CD4-positive, alpha-beta memory T cell (primary cell): ENCODE measurements at regions not wholly inside any gene's neighbourhood (a gene's known extent, or its start where the extent isn't known, plus 50 kb on each side); places are given as distances from the start of the nearest gene placed in this dataset.
"Not testable (repeated sequence)": the region's sequence is repeated elsewhere in the genome, so short reads cannot be mapped to it uniquely, and the experiment has no call there.

Source experiments
- CTCF ChIA-PET: fragments of 350-600 bp; sonication (Branson Sonifier 250); formaldehyde crosslinking; loops from one replicate; lab custom pipeline; 2021; ENCODE audit warnings: inconsistent platforms; ENCODE audit not compliant: partially characterized antibody; lab: Charles Lee
- POLR2A ChIA-PET: fragments of 350-600 bp; sonication (Branson Sonifier 250); formaldehyde crosslinking; loops from one replicate; lab custom pipeline; 2021; ENCODE audit not compliant: partially characterized antibody; lab: Charles Lee
- DNase-seq, 5 donors: peaks; one replicate each; pipeline versions ENCODE4 v3.0.0 to v3.0.0-alpha.2; 2020 to 2022; ENCODE audit warnings: mixed read lengths in 1 of 5
- H3K27ac ChIP-seq: one replicate; pipeline ENCODE4 v1.7.0; 2013; ENCODE audit warnings: low read depth, low read length
- H3K27me3 ChIP-seq: 2 replicates; pipeline ENCODE4 v1.7.0; 2013; ENCODE audit warnings: mild to moderate bottlenecking, low read length, moderate library complexity; ENCODE audit not compliant: insufficient read depth
- H3K36me3 ChIP-seq: 2 replicates; pipeline ENCODE4 v1.7.0; 2013; ENCODE audit warnings: mild to moderate bottlenecking, low read length, moderate library complexity; ENCODE audit not compliant: insufficient read depth
- H3K4me1 ChIP-seq: 2 replicates; pipeline ENCODE4 v1.7.0; 2013; ENCODE audit warnings: mild to moderate bottlenecking, low read length, moderate library complexity; ENCODE audit not compliant: insufficient read depth
- H3K4me3 ChIP-seq, 2 donors: one replicate each; pipeline ENCODE4 v1.7.0; 2013; ENCODE audit warnings: low read length in 2 of 2, mild to moderate bottlenecking in 1 of 2
- H3K9me3 ChIP-seq, 2 donors: one replicate each; pipeline ENCODE4 v1.7.0; 2013; ENCODE audit warnings: low read length in 2 of 2, control low read depth in 1 of 2; ENCODE audit not compliant: control insufficient read depth in 1 of 2
- H3K27ac Mint-ChIP-seq, 7 donors: one replicate each; pipeline ENCODE4 v1.8.0; 2020 to 2021; ENCODE audit warnings: mixed read lengths in 7 of 7, mild to moderate bottlenecking in 6 of 7, inconsistent platforms in 3 of 7, moderate library complexity in 3 of 7
- H3K27me3 Mint-ChIP-seq, 2 donors: one replicate each; pipeline ENCODE4 v1.8.0; 2020 to 2021; ENCODE audit warnings: mixed read lengths in 2 of 2
- H3K36me3 Mint-ChIP-seq, 2 donors: one replicate each; pipeline ENCODE4 v1.8.0; 2020 to 2021; ENCODE audit warnings: mixed read lengths in 2 of 2, inconsistent platforms in 1 of 2, mild to moderate bottlenecking in 1 of 2
- H3K4me1 Mint-ChIP-seq, 4 donors: one replicate each; pipeline ENCODE4 v1.8.0; 2020 to 2021; ENCODE audit warnings: mixed read lengths in 4 of 4, mild to moderate bottlenecking in 1 of 4
- H3K4me3 Mint-ChIP-seq, 8 donors: one replicate each; pipeline ENCODE4 v1.8.0; 2020 to 2021; ENCODE audit warnings: mixed read lengths in 8 of 8, mild to moderate bottlenecking in 7 of 8, moderate library complexity in 6 of 8, inconsistent platforms in 3 of 8
- H3K9me3 Mint-ChIP-seq, 8 donors: one replicate each; pipeline ENCODE4 v1.8.0; 2020 to 2021; ENCODE audit warnings: mixed read lengths in 8 of 8, mild to moderate bottlenecking in 5 of 8, inconsistent platforms in 3 of 8, moderate library complexity in 1 of 8
- intact Hi-C: fragments of 100-400 bp; cut with micrococcal nuclease; formaldehyde crosslinking; loops from one replicate; pipeline ENCODE4 v1.15.1; 2023

DNA sequence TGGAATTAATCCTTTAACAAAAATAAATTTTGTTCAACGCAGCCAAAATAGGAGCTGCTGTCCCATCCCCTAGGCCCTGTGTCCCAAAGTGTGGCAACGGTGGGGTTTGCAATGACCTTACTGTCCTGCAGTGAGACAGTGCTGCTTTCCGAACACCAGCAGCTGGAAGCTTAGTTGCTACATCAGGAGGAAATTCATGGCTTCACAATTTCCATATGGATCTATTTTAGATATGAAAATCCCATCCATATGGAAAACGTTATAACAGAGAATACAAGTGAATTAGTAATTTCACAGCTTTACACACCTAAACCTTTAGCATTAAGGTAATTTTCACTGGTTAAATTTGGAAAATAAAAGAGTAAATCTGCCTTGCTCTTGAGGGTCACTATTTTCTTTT lies 396.3 kb upstream of the TENM3 start:
- DNase-seq: no peak
- Histone ChIP-seq H3K36me3 (no peaks in the 10 kb centered on the region), H3K27me3 (no peaks in the 10 kb centered on the region), H3K4me1 (no peaks in the 10 kb centered on the region), H3K27ac (no peak overlapping the region), H3K4me3 (no peak overlapping the region), H3K9me3 (no peaks in the 10 kb centered on the region)
- Mint-ChIP-seq H3K27me3 (no peaks in the 10 kb centered on the region), H3K4me1 (no peaks in the 10 kb centered on the region), H3K4me3 (no peak overlapping the region), H3K9me3 (peaks cover 0 to 11% (median 3%) of the 10 kb centered on the region in 8 donors), H3K36me3 (no peaks in the 10 kb centered on the region), H3K27ac (no peak overlapping the region)
- ChIA-PET POLR2A (no interaction called here), CTCF (no interaction called here)
- intact Hi-C loops: no loop called here

DNA sequence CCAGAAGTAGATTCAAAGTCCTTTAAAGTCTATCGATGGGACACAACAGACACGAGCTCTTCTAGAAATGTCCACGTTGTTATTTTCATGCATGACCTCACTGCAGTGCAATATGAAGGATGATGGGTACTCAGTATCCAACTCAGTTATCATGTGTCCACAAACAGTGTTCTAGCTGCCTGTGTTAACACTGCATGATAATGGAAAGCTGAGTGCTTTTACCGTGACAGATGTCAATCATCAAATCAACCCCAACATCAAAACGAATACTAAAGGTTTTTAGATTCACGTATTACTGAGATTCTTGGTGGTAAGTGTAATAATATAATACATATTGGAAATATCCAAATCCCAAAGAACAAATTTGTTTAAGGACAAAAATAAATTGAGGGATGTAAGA lies 394.8 kb upstream of the TENM3 start:
- intact Hi-C loops: no loop called here
- no peaks in the 10 kb centered on the region for H3K9me3 ChIP-seq
- Mint-ChIP-seq H3K4me1 (no peaks in the 10 kb centered on the region), H3K27me3 (no peaks in the 10 kb centered on the region), H3K4me3 (no peak overlapping the region), H3K27ac (no peak overlapping the region), H3K36me3 (no peaks in the 10 kb centered on the region), H3K9me3 (peaks cover 0 to 10% (median 2%) of the 10 kb centered on the region in 8 donors)
- H3K4me3 ChIP-seq: no peak overlapping the region
- no peak overlapping the region for H3K27ac ChIP-seq
- H3K36me3 ChIP-seq: no peaks in the 10 kb centered on the region
- no peaks in the 10 kb centered on the region for H3K27me3 ChIP-seq
- POLR2A ChIA-PET: no interaction called here
- CTCF ChIA-PET: no interaction called here
- no peaks in the 10 kb centered on the region for H3K4me1 ChIP-seq
- DNase-seq: no peak

- Mint-ChIP-seq H3K9me3 (peaks cover 0 to 9% (median 2%) of the 10 kb centered on the region in 8 donors), H3K4me1 (no peaks in the 10 kb centered on the region), H3K4me3 (no peak overlapping the region), H3K27ac (no peak overlapping the region), H3K27me3 (no peaks in the 10 kb centered on the region), H3K36me3 (no peaks in the 10 kb centered on the region)
- Histone ChIP-seq H3K27ac (no peak overlapping the region), H3K36me3 (no peaks in the 10 kb centered on the region), H3K9me3 (no peaks in the 10 kb centered on the region), H3K4me1 (no peaks in the 10 kb centered on the region), H3K4me3 (no peak overlapping the region), H3K27me3 (no peaks in the 10 kb centered on the region)
- intact Hi-C loops: no loop called here
- ChIA-PET POLR2A (no interaction called here), CTCF (no interaction called here)
- no peak for DNase-seq
Observed at GRCh38 chr4:181849472-181849871, 393.7 kb upstream of the TENM3 start.

DNA sequence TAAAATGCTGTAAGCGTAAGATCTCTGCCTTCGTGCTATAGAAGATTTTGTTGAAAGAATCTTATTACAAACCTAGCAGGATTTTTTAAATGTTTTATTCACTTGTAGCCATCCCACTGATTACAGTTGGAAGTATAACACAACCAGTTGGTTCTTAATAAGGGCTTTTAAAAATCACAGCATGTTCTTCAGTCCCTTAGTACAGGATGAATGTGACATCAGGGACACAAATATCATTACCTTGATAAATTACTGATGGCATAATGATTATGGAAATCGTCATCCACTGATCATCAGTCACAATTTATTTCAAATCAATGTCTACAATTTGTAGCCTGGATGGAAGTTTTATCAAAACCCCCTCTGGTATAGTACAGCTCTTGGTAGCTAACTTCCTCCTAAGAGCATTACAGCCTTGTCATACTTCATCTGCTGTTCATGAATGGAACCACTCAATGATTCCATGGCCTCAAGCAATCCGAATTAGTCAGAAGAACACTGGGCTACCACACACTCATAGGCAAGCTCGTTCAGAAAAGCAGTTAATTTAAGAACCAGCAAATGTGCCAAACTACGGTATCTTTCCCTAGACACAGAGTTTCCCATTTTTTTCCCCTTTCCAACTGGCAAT lies 389.2 kb upstream of the TENM3 start:
- Histone ChIP-seq H3K36me3 (no peaks in the 10 kb centered on the region), H3K9me3 (no peaks in the 10 kb centered on the region), H3K4me1 (no peaks in the 10 kb centered on the region), H3K27me3 (no peaks in the 10 kb centered on the region), H3K27ac (no peak overlapping the region), H3K4me3 (no peak overlapping the region)
- Mint-ChIP-seq H3K4me3 (no peak overlapping the region), H3K9me3 (peaks cover 0 to 11% (median 5%) of the 10 kb centered on the region in 8 donors), H3K4me1 (no peaks in the 10 kb centered on the region), H3K36me3 (no peaks in the 10 kb centered on the region), H3K27ac (no peak overlapping the region), H3K27me3 (no peaks in the 10 kb centered on the region)
- ChIA-PET POLR2A (no interaction called here), CTCF (no interaction called here)
- DNase-seq: no peak
- intact Hi-C loops: no loop called here

DNA sequence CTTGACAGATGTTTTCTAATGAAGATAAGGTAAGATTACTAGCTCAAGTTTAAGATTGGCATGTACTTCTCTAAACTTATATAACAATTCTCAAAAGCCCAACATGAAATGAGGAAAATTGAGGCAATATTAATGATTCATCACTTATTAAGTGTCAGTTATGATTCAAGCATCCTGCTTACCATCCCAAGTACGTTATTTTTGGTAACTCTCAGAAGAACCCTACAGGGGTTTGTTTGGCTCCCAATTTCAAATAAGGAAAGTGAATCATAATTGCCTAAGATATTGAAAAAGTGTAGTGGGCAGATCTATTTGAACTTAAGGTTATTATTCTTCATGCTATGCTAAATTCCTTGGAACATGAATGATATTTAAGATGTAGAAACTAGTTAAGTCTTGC lies 387.9 kb upstream of the TENM3 start:
- no peaks in the 10 kb centered on the region for H3K27me3 ChIP-seq
- no peak overlapping the region for H3K27ac ChIP-seq
- no peaks in the 10 kb centered on the region for H3K4me1 Mint-ChIP-seq
- no peaks in the 10 kb centered on the region for H3K4me1 ChIP-seq
- no peaks in the 10 kb centered on the region for H3K36me3 Mint-ChIP-seq
- no peak overlapping the region for H3K4me3 Mint-ChIP-seq
- no peak overlapping the region for H3K4me3 ChIP-seq
- peaks cover 0 to 8% (median 5%) of the 10 kb centered on the region in 8 donors for H3K9me3 Mint-ChIP-seq
- no peaks in the 10 kb centered on the region for H3K9me3 ChIP-seq
- intact Hi-C loops: no loop called here
- no peak for DNase-seq
- H3K27ac Mint-ChIP-seq: no peak overlapping the region
- ChIA-PET CTCF (no interaction called here), POLR2A (no interaction called here)
- no peaks in the 10 kb centered on the region for H3K36me3 ChIP-seq
- H3K27me3 Mint-ChIP-seq: no peaks in the 10 kb centered on the region

DNA sequence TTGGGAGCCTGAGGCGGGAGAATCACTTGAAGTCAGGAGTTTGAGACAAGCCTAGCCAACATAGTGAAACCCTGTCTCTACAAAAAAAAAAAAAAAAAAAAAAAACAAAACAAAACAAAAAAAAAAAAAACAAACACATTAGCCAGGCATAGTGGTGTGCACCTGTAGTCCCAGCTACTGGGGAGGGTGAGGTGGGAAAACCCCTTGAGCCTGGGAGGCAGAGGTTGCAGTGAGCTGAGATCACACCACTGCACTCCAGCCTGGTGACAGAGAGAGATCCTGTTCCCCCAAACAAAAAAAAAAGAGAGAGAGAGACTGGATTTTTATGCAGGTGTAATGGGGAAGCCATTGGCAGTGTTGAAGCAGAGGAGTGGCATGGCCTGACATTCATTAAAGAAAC lies 385.7 kb upstream of the TENM3 start:
- H3K4me1 Mint-ChIP-seq, CTCF ChIA-PET, H3K36me3 ChIP-seq, H3K4me1 ChIP-seq, H3K4me3 ChIP-seq, H3K27ac Mint-ChIP-seq, H3K36me3 Mint-ChIP-seq, POLR2A ChIA-PET, intact Hi-C loops, H3K9me3 Mint-ChIP-seq, H3K9me3 ChIP-seq, H3K27ac ChIP-seq, H3K4me3 Mint-ChIP-seq, DNase-seq, H3K27me3 ChIP-seq, H3K27me3 Mint-ChIP-seq: not testable (repeated sequence)

- Histone ChIP-seq H3K4me1 (no peaks in the 10 kb centered on the region), H3K27me3 (no peaks in the 10 kb centered on the region), H3K4me3 (no peak overlapping the region), H3K27ac (no peak overlapping the region), H3K9me3 (no peaks in the 10 kb centered on the region), H3K36me3 (no peaks in the 10 kb centered on the region)
- DNase-seq: no peak
- no peak overlapping the region for H3K27ac Mint-ChIP-seq
- no peaks in the 10 kb centered on the region for H3K36me3 Mint-ChIP-seq
- H3K9me3 Mint-ChIP-seq: peaks cover 0 to 8% (median 4%) of the 10 kb centered on the region in 8 donors
- H3K27me3 Mint-ChIP-seq: no peaks in the 10 kb centered on the region
- ChIA-PET CTCF (no interaction called here), POLR2A (no interaction called here)
- H3K4me3 Mint-ChIP-seq: no peak overlapping the region
- intact Hi-C loops: no loop called here
- H3K4me1 Mint-ChIP-seq: no peaks in the 10 kb centered on the region
Observed at GRCh38 chr4:181858741-181859140, 384.5 kb upstream of the TENM3 start.

- POLR2A ChIA-PET: no interaction called here
- Mint-ChIP-seq H3K27me3 (no peaks in the 10 kb centered on the region), H3K4me3 (no peak overlapping the region), H3K9me3 (peaks cover 0 to 8% (median 4%) of the 10 kb centered on the region in 8 donors), H3K36me3 (no peaks in the 10 kb centered on the region), H3K27ac (no peak overlapping the region), H3K4me1 (no peaks in the 10 kb centered on the region)
- intact Hi-C loops: no loop called here
- CTCF ChIA-PET: no interaction called here
- Histone ChIP-seq H3K9me3 (no peaks in the 10 kb centered on the region), H3K4me1 (no peaks in the 10 kb centered on the region), H3K36me3 (no peaks in the 10 kb centered on the region), H3K27me3 (no peaks in the 10 kb centered on the region), H3K27ac (no peak overlapping the region), H3K4me3 (no peak overlapping the region)
- DNase-seq: no peak
Observed at GRCh38 chr4:181859439-181859838, 383.8 kb upstream of the TENM3 start.
